Heart left ventricle (tissue), 13 donors: ENCODE measurements at regions not wholly inside any gene's neighbourhood (a gene's known extent, or its start where the extent isn't known, plus 50 kb on each side); places are given as distances from the start of the nearest gene placed in this dataset.

Source experiments
- CTCF ChIP-seq, 12 donors: fragments of 200-600 bp; sonication (generic) in 4 of 12; IDR thresholded peaks; one replicate each; pipeline versions ENCODE4 v1.5.0 to v1.8.0; 2018 to 2022; ENCODE audit warnings: antibody characterized with exemption in 12 of 12, mild to moderate bottlenecking in 5 of 12
- POLR2A ChIP-seq, 2 donors: fragments of 450-650 bp; IDR thresholded peaks; one replicate each; pipeline ENCODE4 v1.6.1; 2017; ENCODE audit warnings: antibody characterized with exemption in 2 of 2, mild to moderate bottlenecking in 2 of 2, moderate library complexity in 2 of 2
- donor health status: ischemic (EF 13 %, LVEDD 7.1; RV severe dilation, severe dysfunction).
- donor health status: DM: no; HTN: yes; CAD: no.
- donor health status: DM: no; HTN: no; CAD: no.
- donor health status: ischemic (EF 25% LVEDD 6.9; RV normal size, moderate dysfunction).
- donor health status: ischemic (EF 25% LVEDD 5.7; RV mildly dilated, moderate dysfunction).
- donor health status: ischemic (EF 35%, LVEDD 5.7; RV mildly dilated, moderate dysfunction).
- donor health status: nonischemic (EF 11% LVEDD 7.7; RV severe dilation, severe dysfunction).
- donor health status: DM: yes; HTN: yes; CAD: no.
- donor health status: PGD.
- donor health status: ischemic (EF 29% LVEDD 5.4; RV normal size, mild dysfunction).
- donor health status: nonischemic (EF 23%, LVEDD 6.1; RV moderate dilation, normal function).

GRCh38 chr2:121898483-121898882 is 143.0 kb downstream of the TSN start:
- TF ChIP-seq CTCF (IDR thresholded peaks at IDR 0.05) (no peak), POLR2A (IDR thresholded peaks at IDR 0.05) (no peak)
